ENCODE measurements at regions not wholly inside any gene's neighbourhood (a gene's known extent, or its start where the extent isn't known, plus 50 kb on each side); places are given as distances from the start of the nearest gene placed in this dataset.

DNA sequence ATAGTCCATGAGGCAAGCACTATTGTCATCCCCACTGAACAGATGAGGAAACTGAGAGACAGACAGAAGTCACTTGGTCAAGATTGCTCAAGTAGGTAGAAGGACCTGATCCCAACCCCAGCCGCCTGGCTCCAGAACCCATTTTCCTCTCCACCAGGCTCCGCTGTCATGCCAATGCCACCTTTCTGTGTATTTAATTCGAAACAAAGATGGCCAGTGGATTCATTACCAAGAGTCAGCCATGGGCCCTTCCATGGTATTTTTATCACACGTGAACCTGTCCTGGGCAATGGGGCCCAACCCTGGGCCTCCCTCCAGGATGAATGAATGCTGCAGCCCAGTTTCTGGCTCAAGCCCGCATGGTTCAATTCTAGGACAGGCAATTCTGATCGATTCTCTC is 673.4 kb downstream of the BCL11B start:
- TF ChIP-seq REST (IDR thresholded peaks at IDR 0.05; ENCODE audit: borderline replicate concordance) (no peak), EP300 (conservative IDR thresholded peaks at IDR 0.05; ENCODE audit: poor library complexity, severe bottlenecking) (no peak)

Measured in neural cell (in vitro differentiated cells).